SK-N-SH (cell line): ENCODE measurements at regions not wholly inside any gene's neighbourhood (a gene's known extent, or its start where the extent isn't known, plus 50 kb on each side); places are given as distances from the start of the nearest gene placed in this dataset.

Source experiments
- CTCF ChIA-PET: fragments of 300-600, 350-600 bp; formaldehyde crosslinking; extraction: SDS; loops from one replicate; lab custom pipeline; 2021; lab: Yijun Ruan, JAX
- POLR2A ChIA-PET: fragments of 350-600 bp; sonication (Branson Sonifier 250); formaldehyde crosslinking; extraction: SDS; loops from one replicate; lab custom pipeline; 2020; ENCODE audit warnings: antibody characterized with exemption, inconsistent platforms; lab: Yijun Ruan, JAX
- DNase-seq: peaks from one replicate; pipeline ENCODE4 v3.0.0; 2012
- H2AFZ ChIP-seq: fragments of 200-600 bp; sonication (generic); 2 replicates; pipeline ENCODE4 v1.8.1; 2016; ENCODE audit warnings: antibody characterized with exemption, mild to moderate bottlenecking, low read depth
- H3F3A ChIP-seq: fragments of 200-600 bp; sonication (generic); replicated peaks from 2 replicates; pipeline ENCODE3; 2016; ENCODE audit warnings: antibody characterized with exemption, mild to moderate bottlenecking; ENCODE audit not compliant: insufficient read depth
- H3K27ac ChIP-seq, 2 experiments: fragments of 200-500 bp in 1 of 2; fragments of 200-600 bp in 1 of 2; sonication (Bioruptor generic) in 1 of 2; sonication (generic), shearing (Covaris generic) in 1 of 2; 2 replicates each; pipeline versions ENCODE4 v1.5.1 to v1.6.1; 2014 to 2016; ENCODE audit warnings: low read depth in 2 of 2, inconsistent platforms in 1 of 2, low read length in 1 of 2, mild to moderate bottlenecking in 1 of 2, mixed read lengths in 1 of 2
- H3K27me3 ChIP-seq: fragments of 200-600 bp; sonication (generic), shearing (Covaris generic); 2 replicates; pipeline ENCODE4 v1.6.1; 2016; ENCODE audit warnings: mixed run types; ENCODE audit not compliant: insufficient read depth
- H3K36me3 ChIP-seq, 2 experiments: fragments of 200-500 bp in 1 of 2; fragments of 200-600 bp in 1 of 2; sonication (Bioruptor generic) in 1 of 2; sonication (generic) in 1 of 2; replicated peaks in 1 of 2; 2 replicates each; pipeline versions ENCODE3 to v1.5.1; 2014 to 2016; ENCODE audit warnings: low read length in 1 of 2, mild to moderate bottlenecking in 1 of 2; ENCODE audit not compliant: insufficient read depth in 2 of 2, control insufficient read depth in 1 of 2
- H3K4me1 ChIP-seq, 2 experiments: fragments of 200-500 bp in 1 of 2; fragments of 200-600 bp in 1 of 2; sonication (Bioruptor generic) in 1 of 2; sonication (generic), shearing (Covaris generic) in 1 of 2; 2 replicates each; pipeline versions ENCODE4 v1.5.1 to v1.6.1; 2014 to 2016; ENCODE audit warnings: low read depth in 1 of 2, low read length in 1 of 2, mixed run types in 1 of 2; ENCODE audit not compliant: insufficient read depth in 2 of 2, control insufficient read depth in 1 of 2
- H3K4me2 ChIP-seq: fragments of 200-600 bp; sonication (generic), shearing (Covaris generic); 2 replicates; pipeline ENCODE4 v1.6.1; 2017; ENCODE audit warnings: mixed run types
- H3K4me3 ChIP-seq, 2 experiments: fragments of 200-500 bp in 1 of 2; fragments of 200-600 bp in 1 of 2; sonication (Bioruptor generic) in 1 of 2; sonication (generic), shearing (Covaris generic) in 1 of 2; 2 replicates each; pipeline versions ENCODE4 v1.5.1 to v1.8.1; 2014 to 2016; ENCODE audit warnings: low read depth in 2 of 2, inconsistent platforms in 1 of 2, low read length in 1 of 2, mild to moderate bottlenecking in 1 of 2, mixed read lengths in 1 of 2, moderate library complexity in 1 of 2
- H3K79me2 ChIP-seq: fragments of 200-600 bp; sonication (generic); 2 replicates; pipeline ENCODE4 v1.8.1; 2017; ENCODE audit warnings: mild to moderate bottlenecking; ENCODE audit not compliant: insufficient read depth
- H3K9ac ChIP-seq: fragments of 200-600 bp; sonication (generic); 2 replicates; pipeline ENCODE4 v1.6.1; 2017; ENCODE audit warnings: mixed run types
- H3K9me2 ChIP-seq: fragments of 200-600 bp; sonication (generic); 2 replicates; pipeline ENCODE4 v1.6.1; 2017; ENCODE audit warnings: mixed run types
- H3K9me3 ChIP-seq: fragments of 200-600 bp; sonication (generic); 2 replicates; pipeline ENCODE4 v1.6.1; 2017; ENCODE audit warnings: mixed run types, mild to moderate bottlenecking, moderate library complexity
- H4K20me1 ChIP-seq: fragments of 200-600 bp; sonication (generic); 2 replicates; pipeline ENCODE4 v1.6.1; 2017; ENCODE audit warnings: mild to moderate bottlenecking, mixed run types; ENCODE audit not compliant: insufficient read depth
- ELF1 ChIP-seq: IDR thresholded peaks from 2 replicates; pipeline ENCODE4 v1.4.0; 2012
- FOXJ3 ChIP-seq: sonication (generic); formaldehyde crosslinking; IDR thresholded peaks from 2 replicates; pipeline ENCODE4 v1.5.1; 2020; ENCODE audit warnings: mild to moderate bottlenecking, missing genetic modification reagents
- MXI1 ChIP-seq: IDR thresholded peaks from 2 replicates; pipeline ENCODE4 v1.6.1; 2012; ENCODE audit warnings: mild to moderate bottlenecking, low read depth, low read length, improper control_type of control experiment
- NFIC ChIP-seq: IDR thresholded peaks from 2 replicates; pipeline ENCODE4 v1.4.0; 2012; ENCODE audit warnings: borderline replicate concordance
- REST ChIP-seq: IDR thresholded peaks from 2 replicates; pipeline ENCODE4 v1.6.1; 2012; ENCODE audit warnings: mild to moderate bottlenecking, low read depth, low read length, moderate library complexity
- SIN3A ChIP-seq: IDR thresholded peaks from 2 replicates; pipeline ENCODE4 v1.6.1; 2012; ENCODE audit warnings: low read depth, mild to moderate bottlenecking, low read length, moderate library complexity, borderline replicate concordance
- SMC3 ChIP-seq: IDR thresholded peaks from 2 replicates; pipeline ENCODE4 v1.6.1; 2012; ENCODE audit warnings: low read depth, low read length, improper control_type of control experiment
- TEAD4 ChIP-seq: IDR thresholded peaks from 2 replicates; pipeline ENCODE4 v1.4.0; 2012; ENCODE audit warnings: mild to moderate bottlenecking, borderline replicate concordance; ENCODE audit not compliant: insufficient read depth
- YY1 ChIP-seq: IDR thresholded peaks from 2 replicates; pipeline ENCODE4 v1.4.0; 2012; ENCODE audit warnings: low read depth, mild to moderate bottlenecking
- WGBS: methylation state at CpG from one replicate; pipeline ENCODE4 v1.1.6; 2017; ENCODE audit warnings: low lambda C conversion rate; 5-methylcytosine and 5-hydroxymethylcytosine counted together

GRCh38 chr1:54475946-54476516 lies 69.8 kb upstream of the SSBP3 start:
- H3K27ac ChIP-seq, result peak overlapping the region in 1 of 2 experiments; percentile 36; a peak in 1 of 4 replicates
- H4K20me1 ChIP-seq, result no peaks in the 10 kb centered on the region
- ChIA-PET CTCF (interaction anchor here (0.6 to 1.2 kb wide), 4 partner anchors 8 to 17 kb away, joined by 3 to 4 read pairs (median 3); no protein-coding TSS in a partner anchor), POLR2A (no interaction called here)
- H3K4me2 ChIP-seq, result no peak overlapping the region
- peak; percentile 85 for DNase-seq
- H3K9ac ChIP-seq, result no peak overlapping the region
- H3K79me2 ChIP-seq, result no peaks in the 10 kb centered on the region
- H3K36me3 ChIP-seq, result no peaks in the 10 kb centered on the region
- no peaks in the 10 kb centered on the region for H3F3A ChIP-seq
- H3K4me1 ChIP-seq, result peaks cover 0 to 26% of the 10 kb centered on the region in 2 experiments; a peak in 1 of 4 replicates
- no peak for TF ChIP-seq YY1
- no peak for TF ChIP-seq REST
- no peak for TF ChIP-seq SIN3A
- peak; percentile 30; the same call in 1 of the 2 replicates for TF ChIP-seq MXI1
- TF ChIP-seq ELF1, result no peak
- H3K9me2 ChIP-seq, result no peaks in the 10 kb centered on the region
- H3K27me3 ChIP-seq, result no peaks in the 10 kb centered on the region
- no peaks in the 10 kb centered on the region for H3K9me3 ChIP-seq
- WGBS, result 84% methylated on average over 7 of the region's 10 CpGs
- no peak overlapping the region for H2AFZ ChIP-seq
- H3K4me3 ChIP-seq, result no peak overlapping the region

GRCh38 chr1:54475357-54475881 lies 69.2 kb upstream of the SSBP3 start:
- Histone ChIP-seq H3K79me2 (no peaks in the 10 kb centered on the region), H3K9ac (no peak overlapping the region), H3K4me2 (no peak overlapping the region), H3F3A (no peaks in the 10 kb centered on the region), H3K27me3 (no peaks in the 10 kb centered on the region), H3K9me2 (no peaks in the 10 kb centered on the region), H3K36me3 (no peaks in the 10 kb centered on the region), H3K4me1 (peaks cover 0 to 23% of the 10 kb centered on the region in 2 experiments; a peak in 1 of 4 replicates), H4K20me1 (no peaks in the 10 kb centered on the region), H2AFZ (no peak overlapping the region), H3K9me3 (no peaks in the 10 kb centered on the region), H3K4me3 (no peak overlapping the region), H3K27ac (peak overlapping the region in 1 of 2 experiments; percentile 36; a peak in 1 of 4 replicates)
- no peak for TF ChIP-seq SMC3
- TF ChIP-seq NFIC, result no peak
- TF ChIP-seq TEAD4, result no peak
- no peak for TF ChIP-seq FOXJ3
- DNase-seq, result peak; percentile 68
- ChIA-PET POLR2A (no interaction called here), CTCF (interaction anchor here (0.6 to 1.2 kb wide), 5 partner anchors 9 to 164 kb away, joined by 3 to 4 read pairs (median 3); no protein-coding TSS in a partner anchor)
- WGBS, result 71% methylated on average over 15 of the region's 21 CpGs
